MM.1S (cell line): ENCODE measurements at regions not wholly inside any gene's neighbourhood (a gene's known extent, or its start where the extent isn't known, plus 50 kb on each side); places are given as distances from the start of the nearest gene placed in this dataset.

Experiments used
- DNase-seq: peaks from one replicate; pipeline ENCODE4 v3.0.0-alpha.2; 2015
- H2AFZ ChIP-seq: fragments of 300-600 bp; sonication (generic); 2 replicates; pipeline ENCODE4 v1.6.0; 2016; ENCODE audit warnings: antibody characterized with exemption, low read length
- H3F3A ChIP-seq: fragments of 300-600 bp; sonication (generic); 2 replicates; pipeline ENCODE4 v1.6.1; 2016; ENCODE audit warnings: mild to moderate bottlenecking, antibody characterized with exemption, low read length, moderate library complexity, mixed read lengths; ENCODE audit not compliant: insufficient read depth
- H3K27ac ChIP-seq: fragments of 300-600 bp; sonication (generic); 2 replicates; pipeline ENCODE4 v1.5.1; 2016; ENCODE audit warnings: mild to moderate bottlenecking, low read length
- H3K27me3 ChIP-seq: fragments of 300-600 bp; sonication (generic); replicated peaks from 2 replicates; pipeline ENCODE4 v1.6.0; 2016; ENCODE audit warnings: low read length; ENCODE audit not compliant: insufficient read depth
- H3K36me3 ChIP-seq: fragments of 300-600 bp; sonication (generic); replicated peaks from 2 replicates; pipeline ENCODE4 v1.6.1; 2016; ENCODE audit warnings: mild to moderate bottlenecking, low read length, mixed read lengths; ENCODE audit not compliant: insufficient read depth
- H3K4me1 ChIP-seq: fragments of 300-600 bp; sonication (generic); 2 replicates; pipeline ENCODE4 v1.6.1; 2016; ENCODE audit warnings: low read length, mixed read lengths
- H3K4me2 ChIP-seq: fragments of 300-600 bp; sonication (generic); 2 replicates; pipeline ENCODE4 v1.6.0; 2016; ENCODE audit warnings: low read depth, low read length
- H3K4me3 ChIP-seq: fragments of 300-600 bp; sonication (generic); 2 replicates; pipeline ENCODE4 v1.5.1; 2016; ENCODE audit warnings: low read length, mixed read lengths
- H3K79me2 ChIP-seq: fragments of 300-600 bp; sonication (generic); 2 replicates; pipeline ENCODE4 v1.6.1; 2016; ENCODE audit warnings: mixed run types, low read length, mixed read lengths
- H3K9ac ChIP-seq: fragments of 300-600 bp; sonication (generic); 2 replicates; pipeline ENCODE4 v1.6.1; 2016; ENCODE audit warnings: low read length, mixed read lengths
- H3K9me2 ChIP-seq: fragments of 300-600 bp; sonication (generic); replicated peaks from 2 replicates; pipeline ENCODE4 v1.6.1; 2016; ENCODE audit warnings: mild to moderate bottlenecking, low read length, mixed read lengths; ENCODE audit not compliant: insufficient read depth
- H3K9me3 ChIP-seq: fragments of 300-600 bp; sonication (generic); replicated peaks from 2 replicates; pipeline ENCODE4 v1.6.1; 2016; ENCODE audit warnings: mild to moderate bottlenecking, low read length, mixed read lengths; ENCODE audit not compliant: insufficient read depth
- H4K20me1 ChIP-seq: fragments of 300-600 bp; sonication (generic); 2 replicates; pipeline ENCODE4 v1.6.1; 2016; ENCODE audit warnings: mild to moderate bottlenecking, low read length, moderate library complexity, mixed read lengths; ENCODE audit not compliant: insufficient read depth
- EZH2 ChIP-seq: fragments of 300-600 bp; sonication (generic); optimal IDR thresholded peaks from 2 replicates; pipeline ENCODE3; 2017; ENCODE audit warnings: low read depth, mild to moderate bottlenecking, antibody characterized with exemption, low read length, mixed read lengths
- EZH2phosphoT487 ChIP-seq: fragments of 300-600 bp; sonication (generic); IDR thresholded peaks from 2 replicates; pipeline ENCODE4 v1.6.1; 2018; ENCODE audit warnings: antibody characterized with exemption, low read length
- TF ChIP-seq, protein P1 (sequence below): fragments of 300-600 bp; sonication (generic); IDR thresholded peaks from 2 replicates; pipeline ENCODE4 v1.5.1; 2016; ENCODE audit warnings: antibody characterized with exemption, low read length, mixed read lengths

DNA sequence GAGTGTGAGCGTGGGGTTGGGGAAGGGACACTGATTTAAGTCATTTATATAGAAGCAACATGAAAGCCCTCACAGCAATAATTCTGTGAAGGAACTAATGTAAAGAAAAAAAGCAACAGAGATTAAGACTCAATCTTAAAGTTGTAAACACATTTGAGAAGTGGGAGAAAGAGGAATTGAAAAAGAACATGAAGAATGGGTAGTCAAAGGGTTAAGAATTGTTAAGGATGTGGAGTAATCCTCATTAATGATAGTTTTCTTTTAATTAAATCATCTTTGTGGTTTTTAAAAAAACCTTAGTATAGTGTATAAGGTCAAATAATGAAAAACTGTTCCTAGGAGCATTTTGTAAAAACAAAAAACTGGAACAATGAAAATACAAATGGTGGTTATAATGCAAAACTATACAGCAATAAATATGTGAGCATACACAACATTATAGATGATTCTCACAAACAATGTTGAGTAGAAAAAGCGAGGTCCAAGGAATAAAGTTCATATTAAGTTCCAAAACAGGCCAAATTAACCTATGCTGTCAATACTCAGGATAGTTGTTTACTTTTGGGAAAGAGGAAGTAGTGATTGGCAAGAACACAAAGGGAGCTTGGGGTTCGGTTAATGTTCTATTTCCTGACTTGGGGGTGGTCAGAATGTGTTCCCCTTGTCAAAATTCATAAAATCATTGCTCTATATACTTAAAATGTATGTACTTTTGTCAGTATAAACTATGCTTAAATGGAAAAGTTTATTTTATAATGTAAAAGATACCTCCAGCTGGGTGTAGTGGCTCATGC, 120.4 kb upstream of the ATF7IP start:
- no peaks in the 10 kb centered on the region for H3K9me3 ChIP-seq
- no peaks in the 10 kb centered on the region for H3K36me3 ChIP-seq
- DNase-seq: no peak
- H3K79me2 ChIP-seq: no peaks in the 10 kb centered on the region
- peaks cover 4% of the 10 kb centered on the region for H3F3A ChIP-seq
- no peak overlapping the region for H2AFZ ChIP-seq
- peaks cover 7% of the 10 kb centered on the region for H3K4me1 ChIP-seq
- no peak overlapping the region for H3K4me3 ChIP-seq
- TF ChIP-seq, protein P1, sequence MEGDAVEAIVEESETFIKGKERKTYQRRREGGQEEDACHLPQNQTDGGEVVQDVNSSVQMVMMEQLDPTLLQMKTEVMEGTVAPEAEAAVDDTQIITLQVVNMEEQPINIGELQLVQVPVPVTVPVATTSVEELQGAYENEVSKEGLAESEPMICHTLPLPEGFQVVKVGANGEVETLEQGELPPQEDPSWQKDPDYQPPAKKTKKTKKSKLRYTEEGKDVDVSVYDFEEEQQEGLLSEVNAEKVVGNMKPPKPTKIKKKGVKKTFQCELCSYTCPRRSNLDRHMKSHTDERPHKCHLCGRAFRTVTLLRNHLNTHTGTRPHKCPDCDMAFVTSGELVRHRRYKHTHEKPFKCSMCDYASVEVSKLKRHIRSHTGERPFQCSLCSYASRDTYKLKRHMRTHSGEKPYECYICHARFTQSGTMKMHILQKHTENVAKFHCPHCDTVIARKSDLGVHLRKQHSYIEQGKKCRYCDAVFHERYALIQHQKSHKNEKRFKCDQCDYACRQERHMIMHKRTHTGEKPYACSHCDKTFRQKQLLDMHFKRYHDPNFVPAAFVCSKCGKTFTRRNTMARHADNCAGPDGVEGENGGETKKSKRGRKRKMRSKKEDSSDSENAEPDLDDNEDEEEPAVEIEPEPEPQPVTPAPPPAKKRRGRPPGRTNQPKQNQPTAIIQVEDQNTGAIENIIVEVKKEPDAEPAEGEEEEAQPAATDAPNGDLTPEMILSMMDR: no peak
- TF ChIP-seq EZH2phosphoT487: no peak
- TF ChIP-seq EZH2: no peak
- no peaks in the 10 kb centered on the region for H3K9me2 ChIP-seq
- H3K9ac ChIP-seq: no peak overlapping the region
- H3K4me2 ChIP-seq: no peak overlapping the region
- H4K20me1 ChIP-seq: no peaks in the 10 kb centered on the region
- H3K27me3 ChIP-seq: no peaks in the 10 kb centered on the region
- no peak overlapping the region for H3K27ac ChIP-seq

DNA sequence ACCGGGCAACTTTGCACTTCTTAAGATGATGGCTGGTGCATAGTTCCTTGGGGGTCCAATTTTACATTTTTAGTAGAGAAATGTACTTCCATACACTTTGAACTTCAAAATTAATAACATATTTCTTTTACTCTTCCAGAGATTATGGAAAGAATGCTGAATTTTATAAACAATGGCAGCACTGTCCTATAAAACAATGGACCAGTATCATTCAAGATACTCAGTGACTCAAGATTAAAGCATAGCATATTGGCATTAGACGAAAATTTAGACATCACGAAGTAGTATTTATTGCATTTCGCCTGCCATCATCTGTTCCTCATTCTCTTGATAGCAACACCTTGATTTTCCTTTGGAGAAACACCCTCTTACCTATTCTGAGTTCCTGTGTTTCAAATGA, 118.3 kb upstream of the ATF7IP start:
- H3K79me2 ChIP-seq: no peaks in the 10 kb centered on the region

DNA sequence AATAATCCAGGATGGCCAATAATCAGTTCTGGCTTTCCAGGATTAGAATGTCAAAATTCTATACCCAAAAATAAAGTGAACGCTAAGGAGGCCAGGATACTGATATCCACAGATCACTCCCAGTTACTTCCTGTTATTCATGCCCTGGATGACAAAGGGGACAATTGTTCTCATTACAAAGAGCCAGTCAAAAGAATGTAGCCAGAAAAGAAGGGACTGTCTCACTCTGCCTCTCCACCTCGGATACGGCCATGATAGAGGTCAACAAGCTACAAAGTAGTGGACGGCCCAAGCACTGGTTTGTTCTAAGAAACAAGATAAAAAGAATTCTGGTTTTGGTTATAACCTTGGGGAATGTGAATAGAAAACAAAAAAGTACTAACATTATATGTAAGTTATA, 116.1 kb upstream of the ATF7IP start:
- H3K4me1 ChIP-seq: no peaks in the 10 kb centered on the region
- no peak overlapping the region for H3K4me2 ChIP-seq
- H3F3A ChIP-seq: no peaks in the 10 kb centered on the region
- DNase-seq: no peak
- H3K79me2 ChIP-seq: no peaks in the 10 kb centered on the region
- no peak overlapping the region for H2AFZ ChIP-seq
- TF ChIP-seq EZH2: no peak
- TF ChIP-seq, protein P1: no peak
- TF ChIP-seq EZH2phosphoT487: no peak
- no peak overlapping the region for H3K4me3 ChIP-seq
- no peak overlapping the region for H3K9ac ChIP-seq
- no peak overlapping the region for H3K27ac ChIP-seq
- H3K27me3 ChIP-seq: no peaks in the 10 kb centered on the region
- no peaks in the 10 kb centered on the region for H4K20me1 ChIP-seq
- no peaks in the 10 kb centered on the region for H3K36me3 ChIP-seq
- H3K9me2 ChIP-seq: no peaks in the 10 kb centered on the region
- no peaks in the 10 kb centered on the region for H3K9me3 ChIP-seq

More for the DNA sequence above, 118.3 kb upstream of the ATF7IP start:
- H3F3A ChIP-seq: no peaks in the 10 kb centered on the region
- DNase-seq: no peak
- no peaks in the 10 kb centered on the region for H3K9me2 ChIP-seq
- H3K27ac ChIP-seq: no peak overlapping the region
- H3K9ac ChIP-seq: no peak overlapping the region
- H2AFZ ChIP-seq: no peak overlapping the region
- TF ChIP-seq, protein P1: no peak
- TF ChIP-seq EZH2 (no peak), EZH2phosphoT487 (no peak)
- no peaks in the 10 kb centered on the region for H3K27me3 ChIP-seq
- H4K20me1 ChIP-seq: no peaks in the 10 kb centered on the region
- H3K4me2 ChIP-seq: no peak overlapping the region
- no peaks in the 10 kb centered on the region for H3K9me3 ChIP-seq
- no peaks in the 10 kb centered on the region for H3K36me3 ChIP-seq
- no peaks in the 10 kb centered on the region for H3K4me1 ChIP-seq
- no peak overlapping the region for H3K4me3 ChIP-seq
